Fibroblast of skin of scalp (primary cell): ENCODE measurements at regions not wholly inside any gene's neighbourhood (a gene's known extent, or its start where the extent isn't known, plus 50 kb on each side); places are given as distances from the start of the nearest gene placed in this dataset.
A peak's percentile ranks its signal among the peaks of the same experiment; 100 is the strongest.

Experiments
- DNase-seq: peaks from one replicate; pipeline ENCODE4 v3.0.0-alpha.2; 2013

DNA sequence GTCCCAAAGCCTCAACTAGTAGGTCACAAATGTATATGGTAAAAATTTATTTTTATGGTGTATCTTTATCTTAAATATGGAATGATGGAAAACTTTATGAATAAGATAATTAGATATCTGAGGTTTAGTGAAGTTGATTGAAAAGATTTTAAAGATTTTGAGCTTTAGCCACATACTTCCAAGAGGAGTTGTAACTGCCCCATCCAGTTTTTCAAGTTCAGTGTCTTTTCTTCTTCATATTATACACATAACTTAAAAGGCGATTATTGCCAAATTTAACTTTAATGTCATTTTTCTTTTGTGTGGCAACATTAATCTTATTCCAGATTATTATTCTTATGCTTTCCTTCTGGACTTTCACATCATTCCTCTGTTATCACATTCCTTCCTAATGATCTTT lies 266.4 kb downstream of the TINAG start:
- no peak for DNase-seq

DNA sequence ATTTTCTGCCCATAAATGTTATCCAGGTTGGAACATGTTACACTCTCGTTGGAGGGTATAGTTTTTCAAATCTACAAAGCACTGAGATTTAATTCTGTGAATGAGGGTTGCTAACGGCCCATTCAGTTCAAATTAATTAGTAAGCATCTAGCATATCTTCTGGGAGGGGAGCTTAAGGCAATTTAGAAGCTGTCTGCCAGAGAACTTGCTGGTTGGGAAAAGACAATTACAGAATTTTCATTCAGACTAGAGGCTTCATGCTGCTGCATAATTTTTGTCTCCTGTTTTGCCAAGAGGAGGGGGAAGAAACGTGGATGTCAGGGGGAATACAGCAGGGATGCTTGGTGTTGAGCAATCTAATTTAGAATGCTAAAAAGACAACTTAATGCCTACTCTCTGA lies 268.3 kb upstream of the FAM83B start:
- DNase-seq = no peak

- peak; percentile 44 for DNase-seq
Observed at GRCh38 chr6:54579011-54579410, 267.6 kb upstream of the FAM83B start.

DNA sequence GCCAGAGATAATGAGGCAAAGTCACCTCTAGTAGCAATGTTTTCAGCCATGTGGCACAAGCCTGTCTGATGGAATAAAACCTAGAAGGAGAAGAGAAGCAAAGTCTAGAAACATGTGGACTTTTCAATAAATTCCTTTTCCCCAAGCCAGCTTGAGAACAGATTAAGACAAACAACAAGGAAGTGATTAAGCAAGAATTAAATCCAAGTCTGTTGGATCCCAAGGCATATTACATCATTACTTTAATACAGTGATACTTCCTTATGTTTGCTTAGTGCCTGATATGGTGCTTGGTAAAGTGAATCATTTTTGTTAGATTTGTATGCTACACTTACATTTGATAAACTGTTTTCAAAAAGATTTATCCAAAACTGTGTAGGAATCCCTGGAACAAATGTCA lies 260.3 kb upstream of the FAM83B start:
- peak; percentile 44 for DNase-seq

DNA sequence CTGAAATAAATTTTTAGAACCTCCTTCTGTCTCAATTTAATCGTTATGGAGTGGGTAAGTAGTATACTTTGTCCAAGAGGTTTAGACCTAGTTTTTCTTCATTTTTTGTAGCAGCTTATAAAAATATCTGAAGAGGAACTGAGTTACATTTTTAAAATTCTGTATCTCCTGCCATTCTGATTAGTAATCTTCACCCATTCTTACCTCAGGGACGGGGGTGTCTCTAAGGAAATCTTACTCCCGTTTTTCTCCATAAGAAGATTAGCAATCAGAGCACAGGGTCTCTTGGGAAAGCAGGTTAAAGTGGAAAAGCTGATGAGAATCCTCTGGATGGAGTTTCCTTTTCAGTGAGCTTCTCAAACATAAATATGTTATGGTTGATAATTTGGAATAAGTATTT lies 259.3 kb upstream of the FAM83B start:
- peak; percentile 36 for DNase-seq

DNA sequence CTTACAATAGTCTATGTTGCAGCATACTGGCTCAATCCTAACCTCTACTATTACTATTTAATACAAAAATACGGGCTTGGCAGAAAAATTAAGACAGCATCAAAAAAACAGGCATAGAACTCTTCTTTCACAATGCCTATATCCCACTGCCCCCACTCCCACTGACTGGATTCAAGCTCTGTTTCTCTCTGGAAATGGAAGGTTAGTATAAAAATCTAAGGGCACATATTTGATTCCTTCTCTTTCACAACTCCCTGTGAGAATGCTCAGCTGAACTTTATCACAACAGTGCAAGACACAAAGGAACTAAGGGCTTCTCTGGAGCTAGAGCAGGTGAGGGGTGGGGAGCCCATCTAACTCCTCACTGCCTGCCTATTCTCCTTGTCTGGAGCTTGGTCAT lies 258.4 kb upstream of the FAM83B start:
- DNase-seq = no peak

- peak; percentile 72 for DNase-seq
Observed at GRCh38 chr6:54595844-54596243, 250.7 kb upstream of the FAM83B start.

- DNase-seq = no peak
Observed at GRCh38 chr6:54598787-54599313, 247.7 kb upstream of the FAM83B start.

- peak; percentile 13 for DNase-seq
Observed at GRCh38 chr6:54601600-54602300, 244.8 kb upstream of the FAM83B start.

DNA sequence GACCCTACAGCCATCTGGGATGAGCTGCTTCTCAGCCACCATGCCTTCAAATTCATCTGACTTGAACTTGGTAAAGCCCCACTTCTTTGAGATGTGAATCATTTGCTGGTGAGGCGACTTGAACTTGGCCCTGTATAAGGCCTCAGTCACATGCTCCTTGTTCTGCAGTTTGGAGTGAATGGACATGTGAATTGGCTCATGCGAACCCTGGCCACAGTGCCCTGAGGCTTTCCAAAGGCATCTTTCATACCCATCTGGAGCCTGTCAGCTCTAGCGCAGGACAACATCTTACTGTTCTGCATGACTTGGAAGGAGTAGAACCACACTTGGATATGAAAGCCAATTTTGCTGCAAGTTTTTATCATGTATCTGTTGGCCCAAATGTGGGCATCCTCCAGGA lies 244.0 kb upstream of the FAM83B start:
- no peak for DNase-seq

DNA sequence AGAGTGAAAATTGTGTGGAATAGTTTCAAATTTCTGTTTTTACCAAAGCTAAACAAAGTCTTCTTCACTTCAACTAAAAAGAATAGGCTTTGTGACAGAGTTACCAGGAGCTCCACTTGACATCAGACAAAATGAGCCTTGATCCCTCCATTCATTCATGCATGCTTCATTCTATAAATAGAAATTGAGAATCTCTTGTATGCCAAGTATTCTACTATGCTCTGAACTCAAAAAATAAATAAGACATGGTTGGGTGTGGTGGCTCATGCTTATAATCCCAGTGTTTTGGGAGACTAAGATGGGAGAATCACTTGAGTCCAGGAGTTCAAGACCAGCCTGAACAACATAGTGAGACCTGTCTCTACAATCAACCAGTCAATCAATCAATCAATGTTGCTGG lies 236.6 kb upstream of the FAM83B start:
- peak; percentile 35 for DNase-seq

DNA sequence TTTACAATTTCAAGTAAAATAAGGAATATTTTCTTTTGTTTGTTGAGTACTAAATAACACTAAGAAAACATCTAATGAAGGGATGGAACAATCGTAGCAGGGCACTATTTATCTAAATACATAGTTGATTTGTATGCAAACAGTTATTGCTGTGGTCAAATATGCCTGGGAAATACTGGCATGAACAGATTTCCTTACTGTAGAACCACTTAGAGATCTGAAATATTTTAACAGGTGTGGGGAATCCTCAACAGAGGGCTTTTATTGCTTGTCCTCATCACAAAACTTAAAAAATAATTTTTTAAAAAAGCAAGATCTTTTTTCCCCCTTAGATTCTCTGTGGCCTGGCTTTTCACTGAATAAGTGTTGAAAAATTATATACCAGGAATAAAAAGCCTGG lies 233.0 kb upstream of the FAM83B start:
- DNase-seq = no peak

DNA sequence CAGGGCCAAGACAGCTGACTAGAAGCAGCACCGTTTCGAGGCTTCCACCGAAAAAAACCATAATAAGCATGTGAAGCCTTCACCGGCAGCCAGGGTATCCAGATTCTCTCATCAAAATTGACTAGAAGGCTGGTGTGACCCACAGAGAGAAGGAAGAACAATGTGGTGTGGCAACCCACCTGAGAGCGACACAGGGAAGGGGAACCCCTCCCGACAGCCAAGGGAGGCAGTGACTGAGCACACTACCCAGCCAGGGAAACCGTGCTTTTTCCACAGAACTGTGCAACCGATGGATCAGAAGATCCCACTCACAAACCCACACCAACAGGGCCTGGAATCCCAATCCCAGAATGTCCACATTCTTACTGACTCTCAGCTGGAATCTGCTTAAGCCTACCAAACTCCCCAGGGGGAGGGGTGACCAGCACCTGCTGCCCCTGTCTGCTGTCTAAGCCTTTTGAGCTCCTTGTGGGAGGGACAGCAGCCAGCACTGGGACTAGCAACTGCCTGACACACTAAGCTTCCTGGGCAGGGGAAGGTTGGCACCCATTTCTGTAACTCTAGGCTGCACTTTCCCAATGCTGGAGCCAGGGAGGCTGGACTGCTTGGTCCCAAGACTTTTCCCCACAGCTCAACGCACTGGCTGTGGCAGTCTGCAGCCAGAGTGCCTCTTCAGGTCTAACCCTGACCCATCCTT lies 231.9 kb upstream of the FAM83B start:
- no peak for DNase-seq

DNA sequence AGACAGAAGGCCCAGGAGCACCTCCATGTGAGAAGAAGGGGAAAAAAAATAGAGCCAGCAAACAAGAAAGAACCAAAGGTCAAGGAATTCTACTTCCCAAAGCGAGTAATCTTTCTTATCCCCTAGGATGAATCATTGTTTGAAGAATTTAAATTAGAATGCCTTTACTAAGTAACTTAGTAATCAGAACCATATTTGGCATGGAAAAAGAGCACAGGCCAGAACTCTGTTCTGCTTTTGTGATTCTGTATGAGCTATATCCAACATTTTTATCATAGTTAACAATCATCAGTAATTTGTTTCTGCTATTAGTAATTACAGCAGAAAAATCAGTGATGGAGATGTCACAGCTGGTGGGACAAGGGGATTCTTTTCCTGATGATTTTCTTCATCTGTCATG lies 228.8 kb upstream of the FAM83B start:
- peak; percentile 93 for DNase-seq

DNA sequence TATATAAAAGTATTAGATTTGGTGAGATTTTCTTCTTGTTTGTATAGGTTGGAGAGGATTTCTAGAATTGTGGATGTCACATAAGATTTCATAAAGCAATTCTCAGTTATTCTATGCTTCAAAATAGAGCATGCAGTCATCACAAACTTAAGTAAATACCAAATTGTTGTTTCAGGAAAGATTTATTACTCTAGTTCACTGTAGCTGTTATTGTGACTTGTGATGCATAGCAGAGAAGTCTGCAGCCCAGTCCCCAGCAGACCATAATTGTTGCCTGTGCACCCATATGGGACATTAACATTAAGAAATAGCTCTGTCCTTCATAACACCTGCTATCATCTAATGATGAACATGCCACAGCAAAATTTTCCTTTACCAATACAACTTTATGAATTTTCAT lies 228.0 kb upstream of the FAM83B start:
- DNase-seq = peak; percentile 34

- no peak for DNase-seq
Observed at GRCh38 chr6:54619102-54619501, 227.5 kb upstream of the FAM83B start.

- DNase-seq = peak; percentile 27
Observed at GRCh38 chr6:54621285-54621684, 225.3 kb upstream of the FAM83B start.

GRCh38 chr6:54624216-54624615 lies 222.4 kb upstream of the FAM83B start:
- no peak for DNase-seq

- DNase-seq = peak; percentile 32
Observed at GRCh38 chr6:54624779-54625178, 221.8 kb upstream of the FAM83B start.

DNA sequence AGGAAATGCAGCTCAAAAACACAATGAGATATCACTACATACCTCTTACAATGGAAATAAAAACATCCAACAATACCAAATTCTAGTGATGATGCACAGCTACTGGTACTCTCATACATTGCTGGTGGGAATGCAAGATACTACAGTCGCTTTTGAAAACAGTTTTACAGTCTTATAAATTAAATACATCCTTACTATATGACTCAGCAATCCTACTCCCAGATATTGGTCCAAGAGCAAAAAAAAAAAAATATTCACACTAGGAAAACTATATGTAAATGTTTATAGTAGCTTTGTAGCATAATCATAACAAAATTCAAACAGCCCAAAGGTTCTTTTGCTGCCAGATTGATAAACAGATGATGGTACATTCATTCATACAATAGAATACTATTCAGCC lies 217.4 kb upstream of the FAM83B start:
- DNase-seq = peak; percentile 58

- DNase-seq = no peak
Observed at GRCh38 chr6:54632984-54633565, 213.5 kb upstream of the FAM83B start.

GRCh38 chr6:54633601-54634000 lies 213.0 kb upstream of the FAM83B start:
- DNase-seq = no peak

GRCh38 chr6:54640911-54641310 lies 205.7 kb upstream of the FAM83B start:
- no peak for DNase-seq
